Peyer's patch (tissue), 4 donors: ENCODE measurements at regions not wholly inside any gene's neighbourhood (a gene's known extent, or its start where the extent isn't known, plus 50 kb on each side); places are given as distances from the start of the nearest gene placed in this dataset.

ENCODE experiments used
- DNase-seq, 3 donors: peaks; one replicate each; pipeline ENCODE4 v3.0.0-alpha.2; 2017 to 2019
- H3K27ac ChIP-seq, 4 donors: fragments of 200-600 bp; sonication (generic); one replicate each; pipeline ENCODE4 v1.5.1; 2016 to 2019
- H3K27me3 ChIP-seq, 2 donors: fragments of 200-600 bp; sonication (generic); one replicate each; pipeline ENCODE4 v1.5.1; 2019
- H3K36me3 ChIP-seq, 3 donors: fragments of 200-600 bp; sonication (generic); one replicate each; pipeline ENCODE4 v1.5.1; 2016 to 2019
- H3K4me1 ChIP-seq, 4 donors: fragments of 200-600 bp; sonication (generic); one replicate each; pipeline ENCODE4 v1.5.1; 2016 to 2019
- H3K4me3 ChIP-seq, 4 donors: fragments of 200-600 bp; sonication (generic); 1 replicate in 3 of 4; 2 replicates in 1 of 4; pipeline ENCODE4 v1.5.1; 2016 to 2019; ENCODE audit warnings: mild to moderate bottlenecking in 1 of 4
- H3K9me3 ChIP-seq, 4 donors: fragments of 200-600 bp; sonication (generic); one replicate each; pipeline ENCODE4 v1.5.1; 2016 to 2019; ENCODE audit warnings: mild to moderate bottlenecking in 1 of 4
- CTCF ChIP-seq, 6 experiments: fragments of 450-650 bp in 4 of 6; fragments of 200-600 bp in 2 of 6; sonication (generic) in 1 of 6; IDR thresholded peaks; one replicate each; pipeline ENCODE4 v1.5.1; 2017 to 2019; ENCODE audit warnings: antibody characterized with exemption in 6 of 6, mild to moderate bottlenecking in 3 of 6, moderate library complexity in 1 of 6
- POLR2A ChIP-seq, 2 donors: fragments of 450-650 bp; IDR thresholded peaks; one replicate each; pipeline ENCODE4 v1.5.1; 2017; ENCODE audit warnings: antibody characterized with exemption in 2 of 2, mild to moderate bottlenecking in 2 of 2, moderate library complexity in 2 of 2

- TF ChIP-seq CTCF (IDR thresholded peaks at IDR 0.05) = no peak
- no peak for TF ChIP-seq POLR2A (IDR thresholded peaks at IDR 0.05)
- H3K4me3 ChIP-seq = no peak overlapping the region
- no peaks in the 10 kb centered on the region for H3K4me1 ChIP-seq
- H3K27me3 ChIP-seq = no peaks in the 10 kb centered on the region
- no peak overlapping the region for H3K27ac ChIP-seq
- no peaks in the 10 kb centered on the region for H3K36me3 ChIP-seq
- no peak for DNase-seq
- no peaks in the 10 kb centered on the region for H3K9me3 ChIP-seq
Observed at GRCh38 chr1:208775841-208776240, 531.7 kb upstream of the PLXNA2 start.

DNA sequence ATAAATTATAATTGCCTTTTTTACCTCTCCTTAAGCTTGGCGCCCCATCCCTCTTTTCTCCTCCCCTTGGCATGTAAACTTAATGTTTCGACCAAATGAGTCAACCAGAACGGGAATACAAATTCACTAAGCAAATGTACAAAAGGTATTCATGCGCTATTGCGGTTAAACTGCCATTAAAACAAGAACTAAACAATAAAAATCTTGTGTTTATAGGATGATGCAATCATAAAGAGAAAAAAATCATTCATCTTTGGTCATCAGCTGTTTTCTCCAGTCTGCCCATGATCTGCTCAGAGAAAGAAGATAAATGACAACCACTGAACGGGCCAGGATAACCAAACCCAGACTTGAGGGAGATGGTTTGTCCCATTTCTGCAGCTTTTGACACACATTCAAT lies 534.2 kb upstream of the PLXNA2 start:
- Histone ChIP-seq H3K36me3 (no peaks in the 10 kb centered on the region), H3K27me3 (no peaks in the 10 kb centered on the region), H3K27ac (no peak overlapping the region), H3K9me3 (no peaks in the 10 kb centered on the region), H3K4me1 (no peaks in the 10 kb centered on the region), H3K4me3 (no peak overlapping the region)
- DNase-seq = no peak
- TF ChIP-seq POLR2A (IDR thresholded peaks at IDR 0.05) = no peak
- TF ChIP-seq CTCF (IDR thresholded peaks at IDR 0.05) = no peak

GRCh38 chr1:208781391-208782045 lies 537.3 kb upstream of the PLXNA2 start:
- no peak for TF ChIP-seq POLR2A (IDR thresholded peaks at IDR 0.05)
- TF ChIP-seq CTCF (IDR thresholded peaks at IDR 0.05) = no peak
- no peaks in the 10 kb centered on the region for H3K4me1 ChIP-seq
- H3K9me3 ChIP-seq = no peaks in the 10 kb centered on the region
- H3K4me3 ChIP-seq = no peak overlapping the region
- no peaks in the 10 kb centered on the region for H3K36me3 ChIP-seq
- H3K27me3 ChIP-seq = no peaks in the 10 kb centered on the region
- no peak for DNase-seq
- H3K27ac ChIP-seq = no peak overlapping the region

GRCh38 chr1:208782186-208782585 lies 538.0 kb upstream of the PLXNA2 start:
- no peaks in the 10 kb centered on the region for H3K36me3 ChIP-seq
- no peaks in the 10 kb centered on the region for H3K4me1 ChIP-seq
- H3K27ac ChIP-seq = no peak overlapping the region
- DNase-seq = no peak
- H3K9me3 ChIP-seq = no peaks in the 10 kb centered on the region
- no peak for TF ChIP-seq CTCF (IDR thresholded peaks at IDR 0.05)
- no peak for TF ChIP-seq POLR2A (IDR thresholded peaks at IDR 0.05)
- H3K4me3 ChIP-seq = no peak overlapping the region
- no peaks in the 10 kb centered on the region for H3K27me3 ChIP-seq

GRCh38 chr1:208785629-208786028 lies 541.4 kb upstream of the PLXNA2 start:
- H3K27me3 ChIP-seq = no peaks in the 10 kb centered on the region
- H3K36me3 ChIP-seq = no peaks in the 10 kb centered on the region
- no peak for DNase-seq
- H3K4me1 ChIP-seq = no peaks in the 10 kb centered on the region
- TF ChIP-seq CTCF (IDR thresholded peaks at IDR 0.05) (no peak), POLR2A (IDR thresholded peaks at IDR 0.05) (no peak)
- H3K4me3 ChIP-seq = no peak overlapping the region
- no peaks in the 10 kb centered on the region for H3K9me3 ChIP-seq
- H3K27ac ChIP-seq = no peak overlapping the region

DNA sequence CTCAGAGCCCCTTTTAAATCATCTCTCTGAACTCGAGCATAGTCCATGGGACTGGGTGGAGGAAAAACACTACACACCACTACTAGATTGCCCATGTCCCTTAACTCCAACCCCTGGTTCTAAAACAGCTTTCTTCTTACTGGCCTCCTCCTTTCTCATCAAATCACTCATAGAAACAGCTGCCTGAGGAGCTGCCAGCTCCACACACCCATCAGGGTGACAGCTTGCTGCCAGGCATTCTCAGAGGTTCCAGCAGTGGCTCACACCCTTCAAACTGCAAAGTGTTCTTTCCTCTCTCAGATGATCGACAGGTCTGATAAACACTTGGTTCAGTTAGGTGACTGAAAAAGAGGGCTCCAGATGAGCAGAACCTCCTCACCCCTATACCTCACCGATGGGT lies 543.0 kb upstream of the PLXNA2 start:
- Histone ChIP-seq H3K4me3 (no peak overlapping the region), H3K27ac (no peak overlapping the region), H3K27me3 (no peaks in the 10 kb centered on the region), H3K9me3 (no peaks in the 10 kb centered on the region), H3K4me1 (no peaks in the 10 kb centered on the region), H3K36me3 (no peaks in the 10 kb centered on the region)
- TF ChIP-seq CTCF (IDR thresholded peaks at IDR 0.05) (no peak), POLR2A (IDR thresholded peaks at IDR 0.05) (no peak)
- DNase-seq = no peak
